Left ventricle myocardium superior (tissue), 1 donor: ENCODE measurements at regions not wholly inside any gene's neighbourhood (a gene's known extent, or its start where the extent isn't known, plus 50 kb on each side); places are given as distances from the start of the nearest gene placed in this dataset.

ENCODE experiments used
- ATAC-seq: fragments of 200-7000 bp; cut with Tn5 transposase; one replicate; pipeline ENCODE4 v1.9.1; 2020; ENCODE audit warnings: mild to moderate bottlenecking, moderate library complexity
- DNase-seq: peaks from one replicate; pipeline ENCODE4 v3.0.0-alpha.2; 2020
- intact Hi-C: fragments of 100-400 bp; cut with micrococcal nuclease; formaldehyde crosslinking; loops from one replicate; pipeline ENCODE4 v1.11.0; 2022
- donor health status: DM: no; HTN: yes; CAD: no; lungs with severe emphysema.

GRCh38 chr6:91392951-91393350 lies 806.1 kb upstream of the MAP3K7 start:
- ATAC-seq: no peak
- intact Hi-C loops: no loop called here
- DNase-seq: no peak

- intact Hi-C loops: no loop called here
- ATAC-seq (no peak), DNase-seq (no peak)
Measured at GRCh38 chr6:91387290-91388059, 800.6 kb upstream of the MAP3K7 start.

- DNase-seq: no peak
- no peak for ATAC-seq
- intact Hi-C loops: no loop called here
Measured at GRCh38 chr6:91386204-91386603, 799.3 kb upstream of the MAP3K7 start.

DNA sequence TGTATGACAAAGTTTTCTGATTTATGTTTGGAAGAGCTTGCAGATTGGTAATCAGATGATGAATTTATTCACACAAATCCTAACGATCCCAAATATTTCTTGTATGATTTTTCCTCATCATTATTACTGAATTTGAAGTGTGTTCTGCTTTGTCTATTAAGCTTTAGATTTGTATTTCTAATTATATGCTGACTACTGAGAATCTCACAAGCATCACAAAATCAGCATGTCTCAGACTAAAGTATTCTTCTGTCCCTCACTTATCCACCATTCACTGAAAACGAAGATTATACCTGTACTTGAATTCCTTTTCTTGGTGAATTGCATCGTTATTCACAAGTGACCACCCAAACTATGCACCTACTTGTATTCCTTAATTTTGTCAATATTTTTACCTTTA lies 796.3 kb upstream of the MAP3K7 start:
- ATAC-seq: no peak
- intact Hi-C loops: no loop called here
- no peak for DNase-seq

- ATAC-seq (no peak), DNase-seq (no peak)
- intact Hi-C loops: no loop called here
Measured at GRCh38 chr6:91376686-91377085, 789.8 kb upstream of the MAP3K7 start.

- ATAC-seq (no peak), DNase-seq (no peak)
- intact Hi-C loops: no loop called here
Measured at GRCh38 chr6:91366781-91367180, 779.9 kb upstream of the MAP3K7 start.

GRCh38 chr6:91358986-91359385 lies 772.1 kb upstream of the MAP3K7 start:
- DNase-seq (no peak), ATAC-seq (no peak)
- intact Hi-C loops: no loop called here

DNA sequence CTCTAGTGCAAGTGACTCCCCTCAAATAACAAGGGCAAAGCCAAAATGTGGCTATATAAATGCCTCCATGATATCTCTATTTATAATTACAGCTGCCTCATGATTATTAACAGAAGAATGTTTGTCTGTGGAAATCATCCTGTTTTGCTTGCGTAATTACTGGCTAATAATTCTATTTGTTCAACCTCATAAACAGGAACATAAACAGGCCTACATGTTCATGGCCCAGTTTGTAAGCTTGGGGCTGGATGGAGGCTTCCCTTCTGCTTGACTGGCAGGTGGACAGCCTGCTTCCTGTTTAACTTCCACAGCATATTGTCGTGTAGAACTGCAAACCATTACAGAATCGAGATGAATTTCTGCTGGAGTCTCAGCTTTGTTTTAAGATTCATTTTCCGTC lies 766.0 kb upstream of the MAP3K7 start:
- no peak for DNase-seq
- intact Hi-C loops: no loop called here
- no peak for ATAC-seq

GRCh38 chr6:91352321-91352720 lies 765.4 kb upstream of the MAP3K7 start:
- no peak for ATAC-seq
- intact Hi-C loops: no loop called here

GRCh38 chr6:91350146-91350908 lies 763.5 kb upstream of the MAP3K7 start:
- DNase-seq (no peak), ATAC-seq (no peak)
- intact Hi-C loops: no loop called here

More at GRCh38 chr6:91352321-91352720, 765.4 kb upstream of the MAP3K7 start:
- no peak for DNase-seq

- no peak for DNase-seq
- ATAC-seq: no peak
- intact Hi-C loops: no loop called here
Measured at GRCh38 chr6:91341473-91341872, 754.6 kb upstream of the MAP3K7 start.

GRCh38 chr6:91340896-91341395 lies 754.1 kb upstream of the MAP3K7 start:
- intact Hi-C loops: no loop called here
- ATAC-seq: no peak
- DNase-seq: no peak

DNA sequence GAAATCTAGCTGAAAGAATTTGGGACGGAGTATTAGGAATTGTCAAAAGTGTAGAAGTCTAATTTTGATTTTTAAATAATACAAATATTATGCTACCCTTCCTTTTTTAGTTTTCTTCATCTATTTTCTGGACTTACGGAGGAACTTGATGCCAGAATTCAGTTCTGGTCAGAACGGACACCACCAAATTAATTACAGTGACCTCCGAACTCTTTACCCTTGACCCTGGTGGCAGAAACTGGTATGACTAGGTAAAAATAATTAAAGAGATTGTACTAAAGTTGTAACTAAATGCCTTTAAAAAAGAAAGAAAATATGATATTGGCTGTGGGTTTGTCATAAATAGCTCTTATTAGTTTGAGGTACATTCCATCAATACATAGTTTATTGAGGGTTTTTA lies 751.1 kb upstream of the MAP3K7 start:
- DNase-seq (no peak), ATAC-seq (no peak)
- intact Hi-C loops: no loop called here

DNA sequence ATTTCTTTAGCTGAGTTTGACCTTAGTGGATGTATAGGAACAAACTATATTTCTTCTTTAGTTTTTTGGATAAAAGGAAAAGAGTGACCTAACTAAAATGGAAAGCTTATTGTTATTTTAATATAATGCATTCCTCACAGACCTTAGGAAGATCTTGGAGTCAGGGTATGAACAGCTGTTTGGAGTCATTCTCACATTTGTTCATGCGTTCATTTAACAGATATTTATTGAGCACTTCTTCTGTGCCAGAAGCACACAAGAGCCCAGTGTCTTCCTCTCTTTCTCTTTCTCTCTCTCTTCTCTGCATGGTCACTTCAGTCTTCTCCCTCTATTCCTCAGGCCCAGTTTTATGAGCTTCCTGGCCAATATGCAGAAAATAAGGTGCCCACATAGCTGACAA lies 744.0 kb upstream of the MAP3K7 start:
- DNase-seq: no peak
- intact Hi-C loops: no loop called here
- no peak for ATAC-seq

- DNase-seq (no peak), ATAC-seq (no peak)
- intact Hi-C loops: no loop called here
Measured at GRCh38 chr6:91328241-91328640, 741.4 kb upstream of the MAP3K7 start.

DNA sequence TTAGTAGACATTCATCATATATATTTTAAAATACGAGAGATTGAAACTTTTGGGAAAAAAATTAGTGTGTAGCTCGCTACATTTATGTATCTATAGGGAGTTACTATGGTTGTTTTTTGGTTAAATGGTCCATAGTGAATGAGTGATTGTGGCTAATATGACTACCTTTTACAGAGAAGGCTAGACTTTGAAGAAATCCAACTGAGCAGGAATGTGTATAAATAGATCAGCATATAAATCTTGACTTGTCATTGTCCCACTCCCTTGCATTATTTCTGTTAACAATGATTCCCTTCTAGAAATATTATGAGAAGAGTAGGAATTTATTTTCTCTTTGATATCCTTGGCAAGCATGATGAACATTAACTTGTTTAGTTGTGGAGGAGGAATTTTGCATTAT lies 737.8 kb upstream of the MAP3K7 start:
- intact Hi-C loops: no loop called here
- ATAC-seq: no peak
- no peak for DNase-seq

DNA sequence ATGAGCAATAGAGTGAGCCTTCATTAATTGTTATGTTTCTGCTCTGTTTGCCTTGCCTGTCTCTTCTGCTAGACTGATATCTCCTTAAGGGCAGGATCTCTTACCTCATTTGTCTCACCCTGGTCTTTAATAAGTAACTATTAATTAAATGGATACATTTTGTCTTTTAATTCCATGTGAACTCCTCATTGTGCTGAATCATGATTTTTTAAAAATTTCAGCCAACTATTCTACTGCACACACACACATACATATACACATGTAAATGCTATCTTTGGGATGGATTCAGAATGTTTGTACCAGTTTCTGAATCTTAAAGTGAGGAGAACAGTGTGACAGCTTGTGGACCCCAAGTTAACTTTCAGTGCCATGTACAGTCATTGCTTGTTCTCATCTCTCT lies 731.1 kb upstream of the MAP3K7 start:
- DNase-seq (no peak), ATAC-seq (no peak)
- intact Hi-C loops: no loop called here

DNA sequence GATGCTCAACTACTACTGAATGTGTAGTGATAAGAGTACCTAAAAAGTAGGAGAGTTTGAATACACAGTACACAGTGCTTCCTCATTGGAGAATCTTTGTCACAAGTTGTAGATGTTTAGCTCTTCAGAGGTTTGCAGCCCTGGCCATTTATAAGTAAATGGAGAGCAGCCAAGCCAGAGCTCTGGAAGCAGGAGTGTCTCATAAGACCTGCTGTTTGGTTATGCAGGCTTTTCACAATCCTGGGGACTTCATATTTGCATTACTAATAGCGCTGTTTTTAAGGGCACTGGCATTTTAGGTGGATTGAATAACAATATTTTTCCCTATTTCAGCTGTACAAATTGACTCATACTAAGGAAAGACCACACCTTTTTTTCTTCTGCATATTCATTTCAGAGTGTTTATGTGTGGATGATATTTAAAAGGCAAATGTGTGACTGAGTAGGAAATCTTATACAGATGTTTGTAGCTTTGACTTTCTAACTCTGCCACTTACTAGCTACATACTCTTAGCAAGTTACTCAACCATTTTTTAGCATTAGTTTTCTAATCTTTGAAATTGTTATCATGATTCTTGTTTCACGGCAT lies 730.5 kb upstream of the MAP3K7 start:
- intact Hi-C loops: no loop called here

DNA sequence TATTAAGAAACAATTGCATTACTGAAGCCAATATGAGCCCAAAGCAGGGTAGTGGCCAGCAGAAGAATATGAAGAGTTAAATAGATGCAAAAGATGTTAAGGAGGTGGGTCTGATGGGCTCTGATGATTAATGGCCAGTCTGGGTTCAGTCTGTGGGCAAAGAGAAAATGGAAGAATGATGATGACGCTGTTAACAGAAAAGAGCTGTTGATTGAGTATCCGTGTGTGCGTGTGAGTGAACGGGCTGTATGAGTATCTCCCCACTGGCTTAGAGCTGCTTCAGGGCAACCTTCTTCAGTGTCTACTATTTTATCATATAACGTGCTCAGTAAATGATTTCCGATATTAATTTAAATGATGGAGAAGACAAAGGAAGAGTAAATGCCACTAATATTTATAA lies 723.3 kb upstream of the MAP3K7 start:
- ATAC-seq (no peak), DNase-seq (no peak)
- intact Hi-C loops: no loop called here

More for the DNA sequence above, 730.5 kb upstream of the MAP3K7 start:
- no peak for ATAC-seq
- no peak for DNase-seq

GRCh38 chr6:91305755-91306154 lies 718.9 kb upstream of the MAP3K7 start:
- ATAC-seq (no peak), DNase-seq (no peak)
- intact Hi-C loops: no loop called here
